ENCODE measurements at regions not wholly inside any gene's neighbourhood (a gene's known extent, or its start where the extent isn't known, plus 50 kb on each side); places are given as distances from the start of the nearest gene placed in this dataset.
"Not testable (repeated sequence)": the region's sequence is repeated elsewhere in the genome, so short reads cannot be mapped to it uniquely, and the experiment has no call there.

DNA sequence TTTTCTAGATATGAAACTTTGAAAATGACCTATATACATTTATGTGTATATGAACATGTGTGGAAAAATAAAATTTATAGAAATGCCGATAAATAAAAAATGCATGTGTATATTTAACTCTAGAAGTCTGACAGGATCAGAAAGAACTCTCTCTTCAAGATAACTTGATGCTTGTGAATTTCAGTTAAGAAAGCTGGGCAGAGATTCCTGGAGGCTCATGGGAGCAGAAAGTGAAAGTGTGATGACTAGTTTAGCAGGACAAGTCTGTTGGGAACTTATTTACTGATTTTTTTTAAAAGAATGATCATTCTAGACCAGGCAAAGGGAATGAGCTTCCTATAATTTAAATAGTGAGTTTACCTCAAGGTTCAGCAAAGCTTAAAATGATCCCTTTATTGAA lies 81.5 kb upstream of the KCNAB1 start:
- no peak overlapping the region for H3K27ac ChIP-seq (replicated peaks)
- no peak overlapping the region for H3K4me3 ChIP-seq (replicated peaks; ENCODE audit: insufficient read depth, low read length)
- DNase-seq (ENCODE audit: low read depth in 1 of 2, low spot score in 1 of 2): no peak
- TF ChIP-seq SPI1 (IDR thresholded peaks at IDR 0.05; ENCODE audit: borderline replicate concordance, low read depth) (no peak), POLR2AphosphoS5 (IDR thresholded peaks at IDR 0.05; ENCODE audit: low read depth) (no peak), GABPA (IDR thresholded peaks at IDR 0.05; ENCODE audit: low read depth) (no peak)
- TF ChIP-seq, protein P1, sequence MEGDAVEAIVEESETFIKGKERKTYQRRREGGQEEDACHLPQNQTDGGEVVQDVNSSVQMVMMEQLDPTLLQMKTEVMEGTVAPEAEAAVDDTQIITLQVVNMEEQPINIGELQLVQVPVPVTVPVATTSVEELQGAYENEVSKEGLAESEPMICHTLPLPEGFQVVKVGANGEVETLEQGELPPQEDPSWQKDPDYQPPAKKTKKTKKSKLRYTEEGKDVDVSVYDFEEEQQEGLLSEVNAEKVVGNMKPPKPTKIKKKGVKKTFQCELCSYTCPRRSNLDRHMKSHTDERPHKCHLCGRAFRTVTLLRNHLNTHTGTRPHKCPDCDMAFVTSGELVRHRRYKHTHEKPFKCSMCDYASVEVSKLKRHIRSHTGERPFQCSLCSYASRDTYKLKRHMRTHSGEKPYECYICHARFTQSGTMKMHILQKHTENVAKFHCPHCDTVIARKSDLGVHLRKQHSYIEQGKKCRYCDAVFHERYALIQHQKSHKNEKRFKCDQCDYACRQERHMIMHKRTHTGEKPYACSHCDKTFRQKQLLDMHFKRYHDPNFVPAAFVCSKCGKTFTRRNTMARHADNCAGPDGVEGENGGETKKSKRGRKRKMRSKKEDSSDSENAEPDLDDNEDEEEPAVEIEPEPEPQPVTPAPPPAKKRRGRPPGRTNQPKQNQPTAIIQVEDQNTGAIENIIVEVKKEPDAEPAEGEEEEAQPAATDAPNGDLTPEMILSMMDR (IDR thresholded peaks at IDR 0.05; ENCODE audit: insufficient read depth, low read length): no peak
- TF ChIP-seq, protein P2, sequence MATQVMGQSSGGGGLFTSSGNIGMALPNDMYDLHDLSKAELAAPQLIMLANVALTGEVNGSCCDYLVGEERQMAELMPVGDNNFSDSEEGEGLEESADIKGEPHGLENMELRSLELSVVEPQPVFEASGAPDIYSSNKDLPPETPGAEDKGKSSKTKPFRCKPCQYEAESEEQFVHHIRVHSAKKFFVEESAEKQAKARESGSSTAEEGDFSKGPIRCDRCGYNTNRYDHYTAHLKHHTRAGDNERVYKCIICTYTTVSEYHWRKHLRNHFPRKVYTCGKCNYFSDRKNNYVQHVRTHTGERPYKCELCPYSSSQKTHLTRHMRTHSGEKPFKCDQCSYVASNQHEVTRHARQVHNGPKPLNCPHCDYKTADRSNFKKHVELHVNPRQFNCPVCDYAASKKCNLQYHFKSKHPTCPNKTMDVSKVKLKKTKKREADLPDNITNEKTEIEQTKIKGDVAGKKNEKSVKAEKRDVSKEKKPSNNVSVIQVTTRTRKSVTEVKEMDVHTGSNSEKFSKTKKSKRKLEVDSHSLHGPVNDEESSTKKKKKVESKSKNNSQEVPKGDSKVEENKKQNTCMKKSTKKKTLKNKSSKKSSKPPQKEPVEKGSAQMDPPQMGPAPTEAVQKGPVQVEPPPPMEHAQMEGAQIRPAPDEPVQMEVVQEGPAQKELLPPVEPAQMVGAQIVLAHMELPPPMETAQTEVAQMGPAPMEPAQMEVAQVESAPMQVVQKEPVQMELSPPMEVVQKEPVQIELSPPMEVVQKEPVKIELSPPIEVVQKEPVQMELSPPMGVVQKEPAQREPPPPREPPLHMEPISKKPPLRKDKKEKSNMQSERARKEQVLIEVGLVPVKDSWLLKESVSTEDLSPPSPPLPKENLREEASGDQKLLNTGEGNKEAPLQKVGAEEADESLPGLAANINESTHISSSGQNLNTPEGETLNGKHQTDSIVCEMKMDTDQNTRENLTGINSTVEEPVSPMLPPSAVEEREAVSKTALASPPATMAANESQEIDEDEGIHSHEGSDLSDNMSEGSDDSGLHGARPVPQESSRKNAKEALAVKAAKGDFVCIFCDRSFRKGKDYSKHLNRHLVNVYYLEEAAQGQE (IDR thresholded peaks at IDR 0.05; ENCODE audit: insufficient replicate concordance, low read depth): no peak
- H3K27me3 ChIP-seq (ENCODE audit: insufficient read depth, poor library complexity, severe bottlenecking): peaks cover 11% of the 10 kb centered on the region

DNA sequence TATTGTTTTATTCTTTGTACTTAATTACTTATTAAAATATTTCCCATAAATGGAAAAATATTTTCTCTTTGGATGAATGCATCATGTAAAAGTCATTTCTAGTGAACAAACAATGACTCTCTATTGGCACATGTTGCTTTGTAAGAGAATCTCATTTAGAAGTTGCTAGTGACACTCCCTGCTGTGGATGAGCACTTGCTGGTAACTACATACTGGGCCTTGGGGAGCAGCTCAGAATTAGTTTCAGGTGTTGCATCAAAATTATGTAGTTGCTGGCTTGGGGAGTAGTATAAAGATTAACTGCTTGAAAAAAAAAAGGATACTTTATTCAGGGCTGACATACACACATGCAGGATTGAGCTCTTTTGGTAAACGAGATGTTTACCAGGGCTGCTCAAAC lies 80.3 kb upstream of the KCNAB1 start:
- peaks cover 11% of the 10 kb centered on the region for H3K27me3 ChIP-seq (ENCODE audit: insufficient read depth, poor library complexity, severe bottlenecking)
- TF ChIP-seq, protein P2 (IDR thresholded peaks at IDR 0.05; ENCODE audit: insufficient replicate concordance, low read depth): no peak
- TF ChIP-seq, protein P1 (IDR thresholded peaks at IDR 0.05; ENCODE audit: insufficient read depth, low read length): no peak
- TF ChIP-seq POLR2AphosphoS5 (IDR thresholded peaks at IDR 0.05; ENCODE audit: low read depth): no peak
- TF ChIP-seq GABPA (IDR thresholded peaks at IDR 0.05; ENCODE audit: low read depth): no peak
- no peak for TF ChIP-seq SPI1 (IDR thresholded peaks at IDR 0.05; ENCODE audit: borderline replicate concordance, low read depth)
- no peak for DNase-seq (ENCODE audit: low read depth in 1 of 2, low spot score in 1 of 2)
- H3K4me3 ChIP-seq (replicated peaks; ENCODE audit: insufficient read depth, low read length): no peak overlapping the region
- H3K27ac ChIP-seq (replicated peaks): no peak overlapping the region

DNA sequence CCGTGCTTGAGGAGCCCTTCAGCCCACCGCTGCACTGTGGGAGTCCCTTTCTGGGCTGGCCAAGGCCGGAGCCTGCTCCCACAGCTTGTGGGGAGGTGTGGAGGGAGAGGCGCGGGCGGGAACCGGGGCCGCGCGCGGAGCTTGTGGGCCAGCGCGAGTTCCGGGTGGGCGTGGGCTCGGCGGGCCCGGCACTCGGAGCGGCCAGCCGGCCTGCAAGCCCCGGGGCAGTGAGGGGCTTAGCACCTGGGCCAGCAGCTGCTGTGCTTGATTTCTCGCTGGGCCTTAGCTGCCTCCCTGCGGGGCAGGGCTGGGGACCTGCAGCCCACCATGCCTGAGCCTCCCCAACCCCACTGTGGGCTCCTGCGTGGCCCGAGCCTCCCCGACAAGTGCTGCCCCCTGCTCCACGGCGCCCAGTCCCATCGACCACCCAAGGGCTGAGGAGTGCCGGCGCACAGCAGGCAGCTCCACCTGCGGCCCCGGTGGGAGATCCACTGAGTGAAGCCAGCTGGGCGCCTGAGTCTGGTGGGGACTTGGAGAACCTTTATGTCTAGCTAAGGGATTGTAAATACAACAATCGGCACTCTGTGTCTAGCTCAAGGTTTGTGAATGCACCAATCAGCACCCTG lies 79.0 kb upstream of the KCNAB1 start:
- not testable (repeated sequence) for H3K27ac ChIP-seq (replicated peaks); H3K4me3 ChIP-seq (replicated peaks; ENCODE audit: insufficient read depth, low read length); DNase-seq (ENCODE audit: low read depth in 1 of 2, low spot score in 1 of 2)
- H3K27me3 ChIP-seq (ENCODE audit: insufficient read depth, poor library complexity, severe bottlenecking): peaks cover 11% of the 10 kb centered on the region

DNA sequence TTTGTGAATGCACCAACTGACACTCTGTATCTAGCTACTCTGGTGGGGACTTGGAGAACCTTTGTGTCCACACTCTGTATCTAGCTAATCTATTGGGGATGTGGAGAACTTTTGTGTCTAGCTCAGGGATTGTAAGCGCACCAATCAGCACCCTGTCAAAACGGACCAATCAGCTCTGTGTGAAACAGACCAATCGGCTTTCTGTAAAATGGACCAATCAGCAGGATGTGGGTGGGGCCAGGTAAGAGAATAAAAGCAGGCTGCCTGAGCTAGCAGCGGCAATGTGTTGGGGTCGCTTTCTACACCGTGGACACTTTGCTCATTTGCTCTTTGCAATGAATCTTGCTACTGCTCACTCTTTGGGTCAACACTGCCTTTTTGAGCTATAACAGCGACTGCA lies 78.5 kb upstream of the KCNAB1 start:
- peaks cover 11% of the 10 kb centered on the region for H3K27me3 ChIP-seq (ENCODE audit: insufficient read depth, poor library complexity, severe bottlenecking)
- not testable (repeated sequence) for DNase-seq (ENCODE audit: low read depth in 1 of 2, low spot score in 1 of 2); H3K4me3 ChIP-seq (replicated peaks; ENCODE audit: insufficient read depth, low read length); H3K27ac ChIP-seq (replicated peaks)

DNA sequence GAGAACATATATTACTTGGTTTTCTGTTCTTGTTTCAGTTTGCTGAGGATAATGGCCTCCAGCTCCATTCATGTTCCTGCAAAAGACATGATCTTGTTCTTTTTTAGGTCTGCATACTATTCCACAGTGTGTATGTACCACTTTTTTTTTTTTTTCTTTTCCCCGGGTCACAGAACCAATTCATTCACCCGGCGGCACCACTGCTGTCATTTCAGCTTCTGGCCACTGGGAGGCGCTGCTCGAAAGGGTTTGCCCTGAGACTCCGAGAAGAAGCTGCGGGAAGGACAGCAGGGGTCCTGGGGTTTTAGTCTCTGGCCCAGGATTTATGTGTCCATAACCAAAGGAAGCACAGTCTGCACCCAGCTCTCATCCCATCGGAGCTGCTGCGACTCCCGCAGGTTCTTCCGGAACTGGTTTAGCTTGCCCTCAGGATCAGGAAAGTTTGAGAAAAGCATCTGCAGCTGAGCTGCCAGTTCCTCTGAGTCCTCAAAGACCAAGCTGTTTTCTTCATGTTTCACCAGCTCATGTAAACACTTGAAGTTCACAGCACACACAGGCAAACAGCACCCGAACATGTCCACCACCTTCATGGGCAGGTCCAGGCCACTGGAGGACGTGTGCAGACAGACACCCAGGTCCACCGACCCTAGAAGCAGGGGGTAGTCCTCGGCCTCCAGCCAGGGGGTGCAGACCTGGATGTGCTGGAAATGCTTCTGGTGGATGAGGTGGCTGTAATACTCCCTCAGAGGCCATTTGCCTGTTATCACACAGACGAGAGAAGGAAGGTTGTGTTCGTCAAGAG lies 76.3 kb upstream of the KCNAB1 start:
- not testable (repeated sequence) for H3K4me3 ChIP-seq (replicated peaks; ENCODE audit: insufficient read depth, low read length); H3K27ac ChIP-seq (replicated peaks); H3K27me3 ChIP-seq (ENCODE audit: insufficient read depth, poor library complexity, severe bottlenecking)
- DNase-seq (ENCODE audit: low read depth in 1 of 2, low spot score in 1 of 2): peak in 1 of 2 experiments; percentile 45
